ENCODE measurements at regions not wholly inside any gene's neighbourhood (a gene's known extent, or its start where the extent isn't known, plus 50 kb on each side); places are given as distances from the start of the nearest gene placed in this dataset.

- no peak for DNase-seq
- no peak for ATAC-seq
- no peaks in the 10 kb centered on the region for H3K36me3 ChIP-seq
- H3K9me3 ChIP-seq, result no peaks in the 10 kb centered on the region
- TF ChIP-seq, protein P1, sequence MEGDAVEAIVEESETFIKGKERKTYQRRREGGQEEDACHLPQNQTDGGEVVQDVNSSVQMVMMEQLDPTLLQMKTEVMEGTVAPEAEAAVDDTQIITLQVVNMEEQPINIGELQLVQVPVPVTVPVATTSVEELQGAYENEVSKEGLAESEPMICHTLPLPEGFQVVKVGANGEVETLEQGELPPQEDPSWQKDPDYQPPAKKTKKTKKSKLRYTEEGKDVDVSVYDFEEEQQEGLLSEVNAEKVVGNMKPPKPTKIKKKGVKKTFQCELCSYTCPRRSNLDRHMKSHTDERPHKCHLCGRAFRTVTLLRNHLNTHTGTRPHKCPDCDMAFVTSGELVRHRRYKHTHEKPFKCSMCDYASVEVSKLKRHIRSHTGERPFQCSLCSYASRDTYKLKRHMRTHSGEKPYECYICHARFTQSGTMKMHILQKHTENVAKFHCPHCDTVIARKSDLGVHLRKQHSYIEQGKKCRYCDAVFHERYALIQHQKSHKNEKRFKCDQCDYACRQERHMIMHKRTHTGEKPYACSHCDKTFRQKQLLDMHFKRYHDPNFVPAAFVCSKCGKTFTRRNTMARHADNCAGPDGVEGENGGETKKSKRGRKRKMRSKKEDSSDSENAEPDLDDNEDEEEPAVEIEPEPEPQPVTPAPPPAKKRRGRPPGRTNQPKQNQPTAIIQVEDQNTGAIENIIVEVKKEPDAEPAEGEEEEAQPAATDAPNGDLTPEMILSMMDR (IDR thresholded peaks at IDR 0.05), result no peak
- no peak overlapping the region for H3K27ac ChIP-seq
- no peak overlapping the region for H3K4me3 ChIP-seq
- H3K4me1 ChIP-seq, result peaks cover 7% of the 10 kb centered on the region
- peaks cover 51% of the 10 kb centered on the region for H3K27me3 ChIP-seq
- intact Hi-C loops (cut with DNase I), result no loop called here
These were observed 221.9 kb upstream of the TOPAZ1 start for GRCh38 chr3:44019736-44020135.

DNA sequence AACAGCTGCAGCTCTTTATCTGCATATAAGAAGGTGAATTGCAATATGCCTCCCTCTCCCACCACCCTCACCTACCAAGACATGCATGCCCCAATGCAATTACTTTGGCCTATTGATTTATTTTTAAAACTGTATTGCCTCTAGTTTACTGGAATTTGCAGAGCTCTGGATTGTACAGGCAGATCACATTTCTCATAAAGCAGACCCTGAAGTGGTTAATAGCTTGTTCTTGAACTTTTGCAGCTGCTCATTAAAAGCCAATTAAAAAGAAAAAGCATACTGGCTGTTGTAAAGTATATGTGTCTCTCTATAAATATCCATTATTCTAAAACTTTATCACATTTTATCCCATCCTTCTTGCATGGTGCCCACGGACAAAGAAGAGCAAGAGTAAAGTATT lies 221.5 kb upstream of the TOPAZ1 start:
- H3K9me3 ChIP-seq, result no peaks in the 10 kb centered on the region
- H3K4me1 ChIP-seq, result peaks cover 7% of the 10 kb centered on the region
- H3K36me3 ChIP-seq, result no peaks in the 10 kb centered on the region
- TF ChIP-seq, protein P1 (IDR thresholded peaks at IDR 0.05), result no peak
- H3K27ac ChIP-seq, result no peak overlapping the region
- intact Hi-C loops (cut with DNase I), result no loop called here
- DNase-seq (no peak), ATAC-seq (no peak)
- no peak overlapping the region for H3K4me3 ChIP-seq
- H3K27me3 ChIP-seq, result peaks cover 51% of the 10 kb centered on the region

DNA sequence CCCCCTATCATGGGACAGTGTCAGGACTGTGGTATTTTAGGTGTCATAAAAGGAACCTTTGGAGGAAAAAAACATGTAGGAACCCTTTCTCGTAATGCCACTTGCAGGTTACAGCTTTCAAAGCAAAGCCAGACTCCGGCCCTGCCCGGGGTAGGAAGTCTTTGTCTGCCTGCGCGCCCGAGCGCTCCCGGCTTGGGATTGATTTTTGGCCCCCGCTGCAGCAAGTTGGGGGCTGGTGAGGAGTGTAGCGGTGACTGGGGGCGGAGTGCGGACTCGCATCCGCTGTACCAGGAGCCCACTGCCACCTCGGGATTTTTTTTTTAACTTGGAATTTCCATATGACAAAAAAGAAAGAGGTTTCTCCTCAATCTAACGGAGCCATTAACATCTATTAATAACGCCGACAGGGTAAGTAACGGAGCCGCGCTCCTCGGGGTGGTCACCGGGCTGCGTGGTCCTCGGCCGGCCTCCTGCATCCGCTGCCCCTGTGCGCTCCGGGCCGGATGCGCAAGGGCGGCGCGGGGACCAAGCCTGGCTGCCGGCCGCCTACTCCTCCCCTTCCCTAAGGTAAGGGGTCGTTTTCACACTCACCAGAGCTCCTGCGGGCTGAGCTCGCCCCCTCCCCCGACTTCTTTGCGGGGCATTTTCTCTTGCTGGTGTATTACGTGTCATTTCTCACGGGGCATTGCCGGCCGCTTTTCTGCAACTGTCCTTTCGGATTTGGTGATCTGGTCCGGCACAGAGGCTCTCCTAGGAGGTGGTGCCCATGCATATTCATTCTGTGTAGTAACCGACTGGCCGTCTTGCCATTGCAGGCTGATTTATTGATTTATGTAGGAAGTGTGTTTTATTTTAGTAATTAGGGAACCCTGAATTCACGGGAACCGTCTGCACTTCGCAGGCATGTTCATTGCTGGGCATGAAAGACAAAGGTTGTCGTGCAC lies 219.8 kb upstream of the TOPAZ1 start:
- Histone ChIP-seq H3K4me3 (no peak overlapping the region), H3K4me1 (peaks cover 7% of the 10 kb centered on the region), H3K36me3 (no peaks in the 10 kb centered on the region), H3K27me3 (peaks cover 58% of the 10 kb centered on the region), H3K27ac (no peak overlapping the region), H3K9me3 (no peaks in the 10 kb centered on the region)
- no peak for ATAC-seq
- intact Hi-C loops (cut with DNase I), result no loop called here
- no peak for DNase-seq
- TF ChIP-seq, protein P1 (IDR thresholded peaks at IDR 0.05), result no peak

DNA sequence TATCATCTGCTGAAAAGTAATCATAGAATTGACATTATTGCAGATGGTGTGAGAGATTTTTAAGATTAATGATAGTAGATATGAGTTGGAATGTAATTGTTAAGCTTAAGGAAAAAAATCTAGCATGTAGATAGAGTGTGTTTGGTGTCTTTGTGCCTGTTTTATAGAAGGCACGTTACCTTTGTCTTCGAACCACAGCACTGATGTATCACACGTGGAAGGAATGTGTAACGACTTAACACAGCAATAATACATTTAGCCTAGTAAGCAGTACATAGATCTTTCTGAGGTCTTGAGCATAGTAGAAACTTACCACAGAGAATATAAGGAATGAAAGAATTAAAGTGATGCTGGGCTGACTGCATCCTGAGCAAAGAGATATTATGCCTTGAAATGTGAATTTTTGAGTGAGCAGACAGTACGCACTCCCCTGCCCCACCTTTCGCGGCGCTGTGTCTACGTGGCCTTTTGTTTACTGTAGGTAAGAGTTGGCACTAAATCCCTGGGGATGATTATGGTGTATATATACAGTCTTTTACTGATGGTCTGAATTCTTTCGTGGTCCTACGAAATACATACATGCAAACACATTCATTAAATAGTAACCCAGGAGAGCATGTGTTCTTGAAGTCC lies 217.6 kb upstream of the TOPAZ1 start:
- ATAC-seq (no peak), DNase-seq (no peak)
- no peak overlapping the region for H3K27ac ChIP-seq
- intact Hi-C loops (cut with DNase I), result no loop called here
- H3K9me3 ChIP-seq, result no peaks in the 10 kb centered on the region
- no peak overlapping the region for H3K4me3 ChIP-seq
- TF ChIP-seq, protein P1 (IDR thresholded peaks at IDR 0.05), result no peak
- H3K4me1 ChIP-seq, result peaks cover 7% of the 10 kb centered on the region
- H3K27me3 ChIP-seq, result peaks cover 60% of the 10 kb centered on the region
- H3K36me3 ChIP-seq, result no peaks in the 10 kb centered on the region

- intact Hi-C loops (cut with DNase I), result no loop called here
- ATAC-seq, result no peak
- Histone ChIP-seq H3K27me3 (peaks cover 42% of the 10 kb centered on the region), H3K27ac (no peak overlapping the region), H3K4me3 (no peak overlapping the region), H3K9me3 (no peaks in the 10 kb centered on the region), H3K36me3 (no peaks in the 10 kb centered on the region), H3K4me1 (peaks cover 7% of the 10 kb centered on the region)
- no peak for DNase-seq
- TF ChIP-seq, protein P1 (IDR thresholded peaks at IDR 0.05), result no peak
These were observed 215.3 kb upstream of the TOPAZ1 start for GRCh38 chr3:44026220-44026865.
